Activated B cell treated with CpG ODN at 0.5 μM for 24 hours (primary cell): ENCODE measurements at regions not wholly inside any gene's neighbourhood (a gene's known extent, or its start where the extent isn't known, plus 50 kb on each side); places are given as distances from the start of the nearest gene placed in this dataset.

Source experiments
- ATAC-seq: fragments of 200-7000 bp; cut with Tn5 transposase; one replicate; pipeline ENCODE4 v1.10.0; 2021; ENCODE audit warnings: low read depth, mild to moderate bottlenecking, moderate library complexity
- CTCF ChIA-PET: fragments of 350-600 bp; sonication (Branson Sonifier 250); formaldehyde crosslinking; loops from one replicate; lab custom pipeline; 2021; ENCODE audit warnings: antibody characterized with exemption; lab: Charles Lee
- POLR2A ChIA-PET: fragments of 350-600 bp; sonication (Branson Sonifier 250); formaldehyde crosslinking; loops from one replicate; lab custom pipeline; 2021; ENCODE audit warnings: antibody characterized with exemption; lab: Charles Lee
- DNase-seq: peaks from one replicate; pipeline ENCODE4 v3.0.0; 2022
- H3K27ac Mint-ChIP-seq: one replicate; pipeline ENCODE4 v1.8.0; 2020; ENCODE audit warnings: mixed read lengths
- H3K27me3 Mint-ChIP-seq: one replicate; pipeline ENCODE4 v1.8.0; 2021; ENCODE audit warnings: mixed read lengths
- H3K36me3 Mint-ChIP-seq: one replicate; pipeline ENCODE4 v1.8.0; 2021; ENCODE audit warnings: low read depth, mixed read lengths
- H3K4me1 Mint-ChIP-seq: one replicate; pipeline ENCODE4 v1.8.0; 2021; ENCODE audit warnings: mixed read lengths
- H3K4me3 Mint-ChIP-seq: one replicate; pipeline ENCODE4 v1.8.0; 2020; ENCODE audit warnings: mild to moderate bottlenecking, mixed read lengths
- H3K9me3 Mint-ChIP-seq: one replicate; pipeline ENCODE4 v1.8.0; 2020; ENCODE audit warnings: mixed read lengths
- CTCF ChIP-seq: fragments of 200-600 bp; IDR thresholded peaks from one replicate; pipeline ENCODE4 v1.8.0; 2022; ENCODE audit warnings: antibody characterized with exemption, mild to moderate bottlenecking
- intact Hi-C: fragments of 100-400 bp; cut with micrococcal nuclease; formaldehyde crosslinking; loops from one replicate; pipeline ENCODE4 v1.15.1; 2024

GRCh38 chr4:177921715-177922114, 479.5 kb upstream of the AGA start:
- CTCF ChIA-PET, result no interaction called here
- Mint-ChIP-seq H3K27me3 (no peaks in the 10 kb centered on the region), H3K27ac (no peak overlapping the region), H3K4me3 (no peak overlapping the region), H3K9me3 (peaks cover 14% of the 10 kb centered on the region), H3K36me3 (no peaks in the 10 kb centered on the region), H3K4me1 (no peaks in the 10 kb centered on the region)
- intact Hi-C loops, result loop anchor here (2.0 kb wide), 1 partner anchor 51 kb away; no protein-coding TSS in a partner anchor
- no peak for DNase-seq
- POLR2A ChIA-PET, result no interaction called here
- TF ChIP-seq CTCF, result no peak
- no peak for ATAC-seq

GRCh38 chr4:177923888-177924287, 481.7 kb upstream of the AGA start:
- DNase-seq (no peak), ATAC-seq (no peak)
- Mint-ChIP-seq H3K27ac (no peak overlapping the region), H3K4me1 (no peaks in the 10 kb centered on the region), H3K9me3 (peaks cover 5% of the 10 kb centered on the region), H3K36me3 (no peaks in the 10 kb centered on the region), H3K4me3 (no peak overlapping the region), H3K27me3 (no peaks in the 10 kb centered on the region)
- TF ChIP-seq CTCF, result no peak
- POLR2A ChIA-PET, result no interaction called here
- intact Hi-C loops, result no loop called here
- CTCF ChIA-PET, result no interaction called here

- ATAC-seq (no peak), DNase-seq (no peak)
- no peak for TF ChIP-seq CTCF
- Mint-ChIP-seq H3K9me3 (peaks cover 7% of the 10 kb centered on the region), H3K4me3 (no peak overlapping the region), H3K4me1 (no peaks in the 10 kb centered on the region), H3K27me3 (no peaks in the 10 kb centered on the region), H3K27ac (no peak overlapping the region), H3K36me3 (no peaks in the 10 kb centered on the region)
- ChIA-PET CTCF (no interaction called here), POLR2A (no interaction called here)
- intact Hi-C loops, result no loop called here
Observed at GRCh38 chr4:177937041-177937440, 494.8 kb upstream of the AGA start.

GRCh38 chr4:177938226-177938625, 496.0 kb upstream of the AGA start:
- CTCF ChIA-PET, result no interaction called here
- no peak for DNase-seq
- Mint-ChIP-seq H3K4me3 (no peak overlapping the region), H3K27ac (no peak overlapping the region), H3K9me3 (peaks cover 7% of the 10 kb centered on the region), H3K36me3 (no peaks in the 10 kb centered on the region), H3K27me3 (no peaks in the 10 kb centered on the region), H3K4me1 (no peaks in the 10 kb centered on the region)
- intact Hi-C loops, result no loop called here
- POLR2A ChIA-PET, result no interaction called here
- ATAC-seq, result no peak
- no peak for TF ChIP-seq CTCF

- Mint-ChIP-seq H3K27ac (no peak overlapping the region), H3K4me3 (no peak overlapping the region), H3K9me3 (peaks cover 3% of the 10 kb centered on the region), H3K36me3 (no peaks in the 10 kb centered on the region), H3K27me3 (no peaks in the 10 kb centered on the region), H3K4me1 (no peaks in the 10 kb centered on the region)
- DNase-seq, result no peak
- intact Hi-C loops, result no loop called here
- no peak for TF ChIP-seq CTCF
- CTCF ChIA-PET, result no interaction called here
- no peak for ATAC-seq
- POLR2A ChIA-PET, result no interaction called here
Observed at GRCh38 chr4:177945268-177945667, 503.0 kb upstream of the AGA start.
